Coronary artery (tissue), 2 donors: ENCODE measurements at regions not wholly inside any gene's neighbourhood (a gene's known extent, or its start where the extent isn't known, plus 50 kb on each side); places are given as distances from the start of the nearest gene placed in this dataset.

Source experiments
- DNase-seq: peaks from one replicate; pipeline ENCODE4 v3.0.0-alpha.2; 2017; ENCODE audit warnings: low spot score
- H3K27ac ChIP-seq, 2 donors: fragments of 200-600 bp; sonication (generic); one replicate each; pipeline ENCODE4 v1.5.1; 2016 to 2019
- H3K4me3 ChIP-seq: fragments of 200-600 bp; sonication (generic); 2 replicates; pipeline ENCODE4 v1.5.1; 2016; ENCODE audit warnings: mild to moderate bottlenecking, moderate library complexity
- TF ChIP-seq, protein P1 (sequence below): fragments of 200-600 bp; sonication (generic); IDR thresholded peaks from one replicate; pipeline ENCODE4 v1.5.1; 2019; ENCODE audit warnings: antibody characterized with exemption

DNA sequence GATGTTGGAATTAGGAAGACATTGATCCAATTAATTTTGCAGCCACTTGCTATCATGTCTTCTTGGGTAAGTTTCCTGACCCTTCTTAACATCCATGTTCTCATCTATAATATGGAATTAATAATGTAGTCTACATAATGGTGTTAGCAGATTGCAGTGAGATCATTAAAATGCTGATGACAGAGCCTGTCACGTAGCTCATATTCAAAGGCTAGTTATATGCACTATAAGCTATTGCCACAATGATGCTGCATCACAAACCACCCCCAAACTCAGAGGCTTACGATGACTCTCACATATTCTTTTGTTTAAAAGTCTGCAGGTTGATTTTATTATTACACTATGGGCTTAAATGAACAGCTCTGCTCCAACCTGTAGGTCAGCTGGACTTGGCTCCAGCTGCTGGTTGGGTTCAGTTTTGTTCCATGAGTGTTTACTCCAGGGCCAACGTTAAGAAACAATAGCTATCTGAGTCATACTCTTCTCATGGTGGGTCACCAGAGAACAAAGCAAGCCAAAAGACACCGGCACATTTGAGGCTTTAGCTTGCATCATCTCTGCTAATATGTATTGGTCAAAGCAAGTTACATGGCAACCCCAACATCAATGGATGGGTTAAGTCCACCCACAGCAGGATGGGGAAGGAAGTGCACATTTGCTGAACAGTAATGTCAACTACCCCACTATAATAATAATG is 250.0 kb upstream of the SLCO3A1 start:
- TF ChIP-seq, protein P1, sequence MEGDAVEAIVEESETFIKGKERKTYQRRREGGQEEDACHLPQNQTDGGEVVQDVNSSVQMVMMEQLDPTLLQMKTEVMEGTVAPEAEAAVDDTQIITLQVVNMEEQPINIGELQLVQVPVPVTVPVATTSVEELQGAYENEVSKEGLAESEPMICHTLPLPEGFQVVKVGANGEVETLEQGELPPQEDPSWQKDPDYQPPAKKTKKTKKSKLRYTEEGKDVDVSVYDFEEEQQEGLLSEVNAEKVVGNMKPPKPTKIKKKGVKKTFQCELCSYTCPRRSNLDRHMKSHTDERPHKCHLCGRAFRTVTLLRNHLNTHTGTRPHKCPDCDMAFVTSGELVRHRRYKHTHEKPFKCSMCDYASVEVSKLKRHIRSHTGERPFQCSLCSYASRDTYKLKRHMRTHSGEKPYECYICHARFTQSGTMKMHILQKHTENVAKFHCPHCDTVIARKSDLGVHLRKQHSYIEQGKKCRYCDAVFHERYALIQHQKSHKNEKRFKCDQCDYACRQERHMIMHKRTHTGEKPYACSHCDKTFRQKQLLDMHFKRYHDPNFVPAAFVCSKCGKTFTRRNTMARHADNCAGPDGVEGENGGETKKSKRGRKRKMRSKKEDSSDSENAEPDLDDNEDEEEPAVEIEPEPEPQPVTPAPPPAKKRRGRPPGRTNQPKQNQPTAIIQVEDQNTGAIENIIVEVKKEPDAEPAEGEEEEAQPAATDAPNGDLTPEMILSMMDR = no peak
- no peak overlapping the region for H3K4me3 ChIP-seq
- DNase-seq = no peak
- H3K27ac ChIP-seq = no peak overlapping the region

DNA sequence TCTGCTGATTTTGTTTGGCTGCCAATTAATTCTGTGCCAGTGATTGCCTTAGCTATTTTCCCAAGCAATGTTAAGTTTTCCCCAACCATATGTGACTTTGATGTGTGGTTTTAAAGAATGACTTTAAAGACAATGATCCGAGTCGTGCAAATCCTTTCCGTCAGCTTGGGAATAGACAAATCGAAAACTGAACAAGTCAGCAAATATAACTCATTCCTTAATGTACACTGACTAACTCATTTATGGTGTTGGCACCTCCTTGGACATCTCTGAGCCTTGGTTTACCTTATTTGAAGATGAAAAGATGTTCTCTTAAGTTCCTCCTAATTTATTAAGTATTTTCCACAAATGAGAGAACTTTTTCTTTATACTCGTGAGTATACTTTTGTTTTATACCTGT is 249.4 kb upstream of the SLCO3A1 start:
- TF ChIP-seq, protein P1 = no peak
- no peak overlapping the region for H3K27ac ChIP-seq
- no peak overlapping the region for H3K4me3 ChIP-seq

DNA sequence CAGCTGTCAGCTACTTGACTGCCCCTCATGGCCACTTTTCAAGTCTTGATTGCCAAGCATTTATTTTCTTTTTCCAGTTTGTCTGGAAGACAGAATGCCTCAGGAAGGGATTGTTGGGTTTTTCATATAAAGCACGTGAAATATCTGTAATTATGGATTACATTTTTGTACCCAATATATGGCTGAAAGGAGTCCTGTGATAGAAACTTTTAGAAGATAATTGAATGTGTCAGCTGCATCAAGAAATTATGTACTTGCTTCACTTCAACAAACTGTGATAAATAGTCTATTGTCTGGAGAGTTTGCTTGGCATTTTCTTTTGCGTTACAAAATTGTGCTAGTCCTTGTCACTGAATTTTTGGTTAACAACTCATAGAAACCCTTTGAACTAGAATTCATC is 247.9 kb upstream of the SLCO3A1 start:
- TF ChIP-seq, protein P1 = no peak
- H3K27ac ChIP-seq = no peak overlapping the region

More for the DNA sequence above, 249.4 kb upstream of the SLCO3A1 start:
- DNase-seq = no peak

DNA sequence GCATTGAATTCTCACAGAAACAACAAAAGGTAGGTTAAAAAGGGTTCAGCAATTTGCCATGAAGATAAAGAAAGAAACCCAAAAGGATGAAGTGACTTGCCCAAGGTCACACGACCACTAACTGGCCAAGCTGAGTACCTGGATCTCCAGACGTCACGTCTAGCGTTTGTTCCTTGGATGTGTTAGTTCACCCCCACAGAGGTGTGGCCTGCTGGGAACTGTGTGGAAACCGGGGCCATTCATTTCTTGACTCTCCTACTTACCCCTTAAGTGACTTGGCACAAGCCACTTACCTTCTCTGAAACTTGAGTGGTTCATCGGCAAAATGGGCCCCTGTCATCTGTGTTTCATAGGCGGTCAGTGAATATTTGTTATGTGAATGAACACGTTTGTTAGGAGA is 244.3 kb upstream of the SLCO3A1 start:
- Histone ChIP-seq H3K4me3 (no peak overlapping the region), H3K27ac (no peak overlapping the region)
- TF ChIP-seq, protein P1 = no peak
- DNase-seq = no peak

More for the DNA sequence above, 247.9 kb upstream of the SLCO3A1 start:
- H3K4me3 ChIP-seq = no peak overlapping the region
- DNase-seq = no peak

DNA sequence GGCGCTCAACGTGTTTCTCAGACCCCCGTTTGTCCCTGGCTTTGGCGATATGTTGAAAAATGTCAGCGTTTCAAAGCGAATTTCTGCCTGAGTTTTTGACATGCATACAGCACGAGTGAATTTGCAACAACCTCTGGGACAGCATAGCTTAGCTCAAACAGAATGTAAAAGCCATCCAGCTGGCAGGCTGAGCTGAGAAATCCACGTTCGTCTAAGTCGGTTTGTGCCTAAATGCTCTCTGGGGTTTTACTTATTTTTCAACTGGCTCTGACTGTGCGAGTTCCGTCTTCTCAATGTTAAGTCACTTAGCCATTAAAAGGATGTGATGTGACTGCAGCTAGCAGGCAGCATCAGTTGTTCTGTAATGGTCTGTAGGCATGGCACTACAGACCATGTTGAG is 243.5 kb upstream of the SLCO3A1 start:
- Histone ChIP-seq H3K4me3 (no peak overlapping the region), H3K27ac (no peak overlapping the region)
- DNase-seq = no peak
- TF ChIP-seq, protein P1 = no peak

DNA sequence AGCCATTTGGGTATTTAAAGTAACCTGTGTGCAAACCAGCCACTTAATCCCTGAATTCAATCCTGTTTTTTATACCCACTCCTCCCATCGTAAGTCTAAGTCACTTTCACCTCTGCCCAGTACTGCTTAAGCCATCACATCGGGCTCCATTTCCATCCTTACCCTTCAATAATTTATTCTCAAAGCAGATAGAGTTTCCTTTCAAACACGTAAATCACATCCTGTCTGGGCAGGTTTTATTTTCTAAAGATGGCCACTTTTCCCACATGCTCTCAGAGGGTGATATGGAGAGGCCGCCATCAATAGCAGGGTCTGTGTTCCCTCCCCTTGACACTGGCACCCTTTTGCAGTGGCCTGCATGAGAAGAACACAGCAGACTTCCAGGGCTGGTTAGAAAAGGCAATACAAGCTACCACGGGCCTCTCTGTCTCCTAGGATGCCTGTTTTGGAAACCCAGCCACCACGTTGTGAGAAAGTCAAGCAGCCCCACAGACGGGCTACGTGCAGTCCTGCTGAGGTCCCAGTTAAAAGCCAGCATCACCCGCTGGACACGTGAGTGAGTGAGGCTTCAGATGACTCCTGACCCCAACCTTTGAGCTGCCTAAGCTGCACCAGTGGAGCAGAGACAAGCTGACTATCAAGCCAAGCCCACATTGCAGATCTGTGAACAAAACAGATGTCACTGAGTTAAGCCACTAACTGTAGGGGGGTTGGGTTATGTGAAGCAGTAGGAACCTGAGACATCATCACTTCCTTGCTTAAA is 241.8 kb upstream of the SLCO3A1 start:
- Histone ChIP-seq H3K4me3 (no peak overlapping the region), H3K27ac (no peak overlapping the region)
- no peak for DNase-seq
- TF ChIP-seq, protein P1 = no peak

DNA sequence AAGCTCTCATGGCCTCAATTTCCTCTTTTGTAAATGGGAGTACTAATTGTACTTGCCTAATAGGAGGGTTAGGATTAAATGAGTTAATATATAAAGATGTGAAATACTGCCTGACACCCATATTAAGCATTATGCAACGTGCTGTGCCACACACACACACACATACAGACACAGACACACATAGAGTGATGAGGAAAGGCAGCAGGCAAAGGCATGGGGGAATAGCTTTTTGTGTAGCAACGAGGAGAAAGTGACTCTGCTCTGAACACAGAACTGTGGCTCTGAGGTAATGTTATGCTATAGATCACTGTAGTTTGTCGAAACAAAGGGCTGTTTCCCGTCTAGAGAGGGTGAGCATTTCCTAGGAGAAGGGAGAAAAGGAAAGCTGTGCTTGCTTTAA is 233.3 kb upstream of the SLCO3A1 start:
- TF ChIP-seq, protein P1 = no peak
- H3K4me3 ChIP-seq = no peak overlapping the region
- H3K27ac ChIP-seq = no peak overlapping the region
- no peak for DNase-seq
